GM18517 (cell line): ENCODE measurements at regions not wholly inside any gene's neighbourhood (a gene's known extent, or its start where the extent isn't known, plus 50 kb on each side); places are given as distances from the start of the nearest gene placed in this dataset.

Experiments
- ATAC-seq: cut with Tn5 transposase; IDR thresholded peaks from one replicate; pipeline ENCODE4 v1.9.1; 2021; ENCODE audit warnings: mild to moderate bottlenecking, moderate library complexity; ENCODE audit not compliant: unreplicated experiment

DNA sequence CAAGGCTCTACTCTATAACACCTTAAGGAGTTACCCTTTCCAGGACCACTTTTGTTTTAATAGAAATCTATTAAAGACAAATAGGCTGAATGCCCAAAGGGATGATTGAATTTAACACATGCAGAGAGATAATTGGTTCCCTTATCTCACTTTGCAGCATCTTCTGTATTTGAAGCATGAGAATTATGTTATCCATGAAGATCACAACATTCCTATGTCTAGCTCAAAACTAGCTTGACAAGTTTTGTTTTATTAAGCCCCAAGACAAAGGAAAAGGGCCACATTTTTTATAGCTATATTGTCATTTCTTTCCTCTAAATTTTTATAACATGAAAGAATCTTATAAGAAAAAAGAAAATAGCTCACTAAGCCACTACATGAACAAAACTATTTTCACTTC lies 57.9 kb upstream of the FTMT start:
- no peak for ATAC-seq

DNA sequence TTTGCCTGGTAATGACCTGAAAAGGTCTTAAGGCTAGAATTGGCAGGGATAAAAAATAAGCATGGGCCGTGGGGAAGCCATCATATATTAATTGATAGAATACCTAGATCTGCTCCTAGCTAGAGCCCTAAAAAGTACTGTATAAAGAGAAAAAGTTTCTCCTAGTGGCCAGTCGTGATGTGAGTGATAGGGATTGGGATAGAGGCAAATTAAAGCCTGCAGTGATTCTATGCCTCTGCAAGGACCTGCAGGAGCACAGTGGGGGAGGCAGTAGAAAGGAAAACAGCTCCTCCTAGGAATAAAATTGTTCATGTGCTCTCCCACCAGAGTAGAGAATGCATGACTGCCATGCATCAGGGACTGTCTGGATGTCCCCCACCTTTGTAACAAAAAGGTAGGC lies 56.2 kb upstream of the FTMT start:
- ATAC-seq: no peak

DNA sequence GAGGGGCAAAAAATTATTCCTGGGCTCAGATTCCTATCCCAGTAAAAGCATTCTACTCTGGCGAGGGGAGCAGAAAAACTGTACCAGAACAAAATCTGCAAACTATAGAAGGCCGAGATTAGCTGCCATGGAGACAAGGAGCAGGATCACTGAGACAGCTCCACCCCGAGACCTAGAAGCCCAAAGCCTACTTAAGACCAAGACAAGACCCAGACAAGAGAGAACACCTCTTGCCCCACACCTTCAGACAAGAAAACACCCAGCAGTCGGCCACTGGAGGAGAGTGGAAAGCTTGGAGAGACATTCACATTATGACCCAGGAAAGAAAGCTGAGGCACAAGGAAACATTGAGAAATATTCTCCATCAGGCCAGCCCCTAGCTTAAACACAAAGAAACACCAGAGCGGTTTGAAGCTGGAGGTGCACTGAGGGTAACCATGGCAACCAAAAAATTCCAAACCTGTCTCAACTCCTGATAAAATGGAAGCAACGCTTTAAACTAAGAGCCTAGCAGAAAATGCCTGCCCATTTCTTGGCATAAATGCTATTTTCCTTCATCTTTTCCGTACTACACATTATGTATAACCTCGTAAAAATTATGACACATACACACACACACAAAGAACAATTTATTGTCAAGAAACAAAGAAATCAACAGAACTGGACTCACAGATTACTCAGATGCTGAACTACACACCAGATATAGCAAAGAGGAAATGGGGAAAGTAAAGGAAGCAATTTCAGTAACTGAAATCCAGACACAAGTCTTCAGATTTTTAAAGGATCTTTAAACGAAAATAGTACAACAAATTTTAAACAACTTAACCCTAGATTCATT lies 53.8 kb upstream of the FTMT start:
- no peak for ATAC-seq
